Mesenchymal stem cell (in vitro differentiated cells and primary cell): ENCODE measurements at regions not wholly inside any gene's neighbourhood (a gene's known extent, or its start where the extent isn't known, plus 50 kb on each side); places are given as distances from the start of the nearest gene placed in this dataset.

Experiments
- DNase-seq: peaks from one replicate; pipeline ENCODE4 v3.0.0-alpha.2; 2013
- H2AFZ ChIP-seq: one replicate; pipeline ENCODE4 v1.6.1; 2013; ENCODE audit warnings: low read depth, mild to moderate bottlenecking, control low read depth, inconsistent platforms, low read length, moderate library complexity
- H2AK5ac ChIP-seq: 2 replicates; pipeline ENCODE4 v1.6.1; 2013; ENCODE audit warnings: low read length, moderate library complexity, mild to moderate bottlenecking, inconsistent platforms; ENCODE audit not compliant: severe bottlenecking
- H2BK120ac ChIP-seq: one replicate; pipeline ENCODE4 v1.6.1; 2013; ENCODE audit warnings: low read depth, mild to moderate bottlenecking, inconsistent platforms, low read length, moderate library complexity
- H2BK12ac ChIP-seq, 2 experiments: one replicate each; pipeline ENCODE4 v1.6.1; 2013; ENCODE audit warnings: inconsistent platforms in 2 of 2, low read length in 2 of 2, mild to moderate bottlenecking in 2 of 2, moderate library complexity in 2 of 2, control low read depth in 1 of 2
- H2BK15ac ChIP-seq: one replicate; pipeline ENCODE4 v1.6.1; 2013; ENCODE audit warnings: mild to moderate bottlenecking, low read depth, inconsistent platforms; ENCODE audit not compliant: poor library complexity, severe bottlenecking
- H2BK5ac ChIP-seq: 2 replicates; pipeline ENCODE4 v1.6.1; 2013; ENCODE audit warnings: low read depth, mild to moderate bottlenecking, low read length, control low read depth, inconsistent platforms; ENCODE audit not compliant: poor library complexity, severe bottlenecking
- H3K14ac ChIP-seq, 2 experiments: one replicate each; pipeline ENCODE4 v1.6.1; 2013; ENCODE audit warnings: inconsistent platforms in 2 of 2, low read length in 2 of 2, control low read depth in 1 of 2, mild to moderate bottlenecking in 1 of 2, moderate library complexity in 1 of 2
- H3K18ac ChIP-seq, 2 experiments: one replicate each; pipeline ENCODE4 v1.6.1; 2013; ENCODE audit warnings: inconsistent platforms in 2 of 2, low read length in 2 of 2, control low read depth in 1 of 2, low read depth in 1 of 2, mild to moderate bottlenecking in 1 of 2
- H3K23ac ChIP-seq, 2 experiments: one replicate each; pipeline ENCODE4 v1.6.1; 2013; ENCODE audit warnings: inconsistent platforms in 2 of 2, low read length in 2 of 2, mild to moderate bottlenecking in 2 of 2, moderate library complexity in 2 of 2, control low read depth in 1 of 2
- H3K27ac ChIP-seq: 2 replicates; pipeline ENCODE4 v1.5.1; 2013; ENCODE audit warnings: mild to moderate bottlenecking, moderate library complexity, low read length, control low read depth, inconsistent platforms; ENCODE audit not compliant: poor library complexity, severe bottlenecking
- H3K27me3 ChIP-seq, 2 experiments: 2 replicates each; pipeline versions ENCODE4 v1.6.1 to v1.7.0; 2013; ENCODE audit warnings: low read length in 2 of 2, mild to moderate bottlenecking in 2 of 2, moderate library complexity in 2 of 2, control low read depth in 1 of 2, inconsistent platforms in 1 of 2; ENCODE audit not compliant: control insufficient read depth in 1 of 2, insufficient read depth in 1 of 2
- H3K36me3 ChIP-seq, 2 experiments: 2 replicates each; pipeline versions ENCODE4 v1.6.1 to v1.7.0; 2013; ENCODE audit warnings: low read length in 2 of 2, control low read depth in 1 of 2, inconsistent platforms in 1 of 2, low read depth in 1 of 2, mild to moderate bottlenecking in 1 of 2; ENCODE audit not compliant: insufficient read depth in 2 of 2, control insufficient read depth in 1 of 2
- H3K4ac ChIP-seq, 2 experiments: one replicate each; pipeline ENCODE4 v1.6.1; 2013; ENCODE audit warnings: inconsistent platforms in 2 of 2, low read length in 2 of 2, mild to moderate bottlenecking in 2 of 2, moderate library complexity in 2 of 2, control low read depth in 1 of 2, low read depth in 1 of 2
- H3K4me1 ChIP-seq: 2 replicates; pipeline ENCODE4 v1.6.1; 2013; ENCODE audit warnings: low read depth, low read length, control low read depth; ENCODE audit not compliant: control insufficient read depth, insufficient read depth
- H3K4me2 ChIP-seq: 2 replicates; pipeline ENCODE4 v1.6.1; 2013; ENCODE audit warnings: low read length, mild to moderate bottlenecking, inconsistent platforms; ENCODE audit not compliant: poor library complexity, severe bottlenecking
- H3K4me3 ChIP-seq, 2 experiments: 2 replicates each; pipeline versions ENCODE4 v1.5.1 to v1.7.0; 2013; ENCODE audit warnings: low read length in 2 of 2, mild to moderate bottlenecking in 2 of 2, control low read depth in 1 of 2, low read depth in 1 of 2; ENCODE audit not compliant: insufficient read depth in 1 of 2
- H3K79me1 ChIP-seq: replicated peaks from 2 replicates; pipeline ENCODE4 v1.6.1; 2013; ENCODE audit warnings: mild to moderate bottlenecking, control low read depth, low read length, inconsistent platforms; ENCODE audit not compliant: poor library complexity, severe bottlenecking
- H3K9ac ChIP-seq: 2 replicates; pipeline ENCODE4 v1.7.0; 2013; ENCODE audit warnings: mild to moderate bottlenecking, low read length, moderate library complexity
- H3K9me3 ChIP-seq: 2 replicates; pipeline ENCODE4 v1.7.0; 2013; ENCODE audit warnings: mild to moderate bottlenecking, low read length; ENCODE audit not compliant: control insufficient read depth
- H4K8ac ChIP-seq: one replicate; pipeline ENCODE4 v1.6.1; 2013; ENCODE audit warnings: inconsistent platforms, mild to moderate bottlenecking, low read length, moderate library complexity
- H4K91ac ChIP-seq: one replicate; pipeline ENCODE4 v1.6.1; 2013; ENCODE audit warnings: mild to moderate bottlenecking, low read length, inconsistent platforms
- WGBS: methylation state at CpG from one replicate; pipeline ENCODE4 v1.1.7; 2013; ENCODE audit warnings: mixed read lengths; 5-methylcytosine and 5-hydroxymethylcytosine counted together

DNA sequence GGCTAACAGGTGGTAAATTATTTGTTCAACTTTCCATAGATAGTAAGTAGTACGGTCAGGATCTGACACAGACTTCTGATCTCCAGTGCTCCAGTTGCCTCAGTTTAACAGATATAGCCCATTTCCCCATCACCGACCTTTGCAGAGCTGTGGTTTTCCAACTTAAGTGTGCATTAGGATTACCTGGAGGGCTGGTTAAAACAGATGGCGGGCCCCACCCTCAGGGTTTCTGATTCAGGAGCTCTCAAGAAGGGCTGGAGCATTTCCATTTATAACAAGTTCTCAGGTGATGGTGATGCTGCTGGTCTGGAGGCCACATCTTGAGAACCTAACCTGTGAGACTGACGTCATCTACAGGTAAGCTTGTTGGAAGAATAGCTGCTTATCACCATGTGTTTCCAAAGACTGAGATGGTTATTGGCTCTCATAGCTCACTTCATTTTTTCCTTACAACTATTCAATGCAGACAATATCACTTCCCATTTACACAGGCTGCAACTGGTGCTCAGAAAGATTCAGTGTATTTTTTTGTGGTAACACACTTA is 360.1 kb upstream of the CHD6 start:
- no peak overlapping the region for H4K8ac ChIP-seq
- no peak overlapping the region for H3K27ac ChIP-seq
- no peak for DNase-seq
- no peaks in the 10 kb centered on the region for H3K36me3 ChIP-seq
- no peaks in the 10 kb centered on the region for H3K9me3 ChIP-seq
- no peak overlapping the region for H2AK5ac ChIP-seq
- H3K23ac ChIP-seq: no peak overlapping the region
- H3K4me2 ChIP-seq: no peak overlapping the region
- no peak overlapping the region for H4K91ac ChIP-seq
- no peak overlapping the region for H2BK120ac ChIP-seq
- no peak overlapping the region for H3K4ac ChIP-seq
- H3K9ac ChIP-seq: no peak overlapping the region
- H2BK5ac ChIP-seq: no peak overlapping the region
- no peak overlapping the region for H2BK15ac ChIP-seq
- H3K27me3 ChIP-seq: no peaks in the 10 kb centered on the region
- H3K14ac ChIP-seq: no peak overlapping the region
- no peaks in the 10 kb centered on the region for H3K79me1 ChIP-seq
- no peak overlapping the region for H3K4me3 ChIP-seq
- H3K4me1 ChIP-seq: no peaks in the 10 kb centered on the region
- H2BK12ac ChIP-seq: no peak overlapping the region
- no peak overlapping the region for H2AFZ ChIP-seq
- 61% methylated on average over 3 of the region's 4 CpGs for WGBS
- no peak overlapping the region for H3K18ac ChIP-seq

DNA sequence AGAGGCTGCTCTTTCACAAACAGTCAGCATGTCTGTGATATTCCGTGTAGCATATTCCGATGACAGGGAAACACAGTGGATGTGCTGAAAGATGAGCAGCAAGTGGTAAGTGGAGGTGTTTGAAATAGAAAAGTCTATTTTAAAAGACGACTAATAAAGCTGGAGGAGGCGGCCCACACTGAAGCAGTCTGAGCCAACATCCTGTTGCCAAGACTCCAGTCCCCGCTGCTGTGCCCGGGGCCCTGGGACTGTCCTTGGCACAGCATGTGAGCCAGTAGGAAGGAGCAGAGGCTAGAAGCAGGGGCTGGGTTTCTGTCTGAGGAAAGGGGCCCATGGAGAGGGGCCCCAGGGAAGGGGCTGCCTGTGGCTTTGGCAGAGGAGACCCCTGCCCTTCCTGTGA is 351.5 kb upstream of the CHD6 start:
- Histone ChIP-seq H3K79me1 (no peaks in the 10 kb centered on the region), H3K4ac (no peak overlapping the region), H2AK5ac (no peak overlapping the region), H4K8ac (no peak overlapping the region), H2BK12ac (no peak overlapping the region), H2BK15ac (no peak overlapping the region), H3K14ac (no peak overlapping the region), H2BK120ac (no peak overlapping the region), H3K4me2 (no peak overlapping the region), H2AFZ (no peak overlapping the region), H3K4me1 (no peaks in the 10 kb centered on the region), H3K9ac (no peak overlapping the region), H2BK5ac (no peak overlapping the region), H4K91ac (no peak overlapping the region), H3K27ac (no peak overlapping the region), H3K36me3 (no peaks in the 10 kb centered on the region), H3K18ac (no peak overlapping the region), H3K9me3 (no peaks in the 10 kb centered on the region), H3K27me3 (no peaks in the 10 kb centered on the region), H3K23ac (no peak overlapping the region), H3K4me3 (no peak overlapping the region)
- DNase-seq: no peak
- WGBS: 74% methylated on average over 6 of the region's 6 CpGs

DNA sequence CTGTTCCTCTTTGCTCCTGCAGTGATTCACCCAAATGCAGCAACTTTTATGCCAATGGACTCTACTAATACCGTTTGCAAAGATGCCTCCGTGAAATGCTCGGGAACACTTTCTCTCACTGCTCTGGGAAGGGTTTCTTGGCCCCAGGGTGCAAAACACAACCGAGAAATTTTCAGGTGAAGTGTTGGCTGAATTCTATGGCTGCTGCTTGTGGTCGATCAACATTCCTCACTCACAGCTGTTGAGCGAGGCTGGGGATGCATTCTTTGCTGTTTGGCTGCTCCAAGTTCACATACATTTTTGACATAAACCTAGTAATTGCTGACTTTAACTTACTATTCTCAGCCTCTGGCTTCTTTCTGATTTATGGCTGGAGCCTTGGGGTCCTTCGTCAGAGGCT is 342.0 kb upstream of the CHD6 start:
- H4K8ac ChIP-seq: no peak overlapping the region
- no peak overlapping the region for H2BK15ac ChIP-seq
- no peak overlapping the region for H4K91ac ChIP-seq
- no peak overlapping the region for H3K23ac ChIP-seq
- no peak overlapping the region for H3K4ac ChIP-seq
- H3K36me3 ChIP-seq: no peaks in the 10 kb centered on the region
- no peak overlapping the region for H2BK12ac ChIP-seq
- H2AK5ac ChIP-seq: no peak overlapping the region
- H3K9me3 ChIP-seq: no peaks in the 10 kb centered on the region
- no peaks in the 10 kb centered on the region for H3K79me1 ChIP-seq
- H3K4me2 ChIP-seq: no peak overlapping the region
- no peak overlapping the region for H3K27ac ChIP-seq
- peaks cover 0 to 3% of the 10 kb centered on the region in 2 experiments for H3K27me3 ChIP-seq
- no peak overlapping the region for H3K14ac ChIP-seq
- H3K18ac ChIP-seq: no peak overlapping the region
- no peak overlapping the region for H2AFZ ChIP-seq
- no peak overlapping the region for H3K9ac ChIP-seq
- H2BK5ac ChIP-seq: no peak overlapping the region
- 60% methylated on average over 7 of the region's 7 CpGs for WGBS
- no peak for DNase-seq
- no peaks in the 10 kb centered on the region for H3K4me1 ChIP-seq
- no peak overlapping the region for H2BK120ac ChIP-seq
- H3K4me3 ChIP-seq: no peak overlapping the region

DNA sequence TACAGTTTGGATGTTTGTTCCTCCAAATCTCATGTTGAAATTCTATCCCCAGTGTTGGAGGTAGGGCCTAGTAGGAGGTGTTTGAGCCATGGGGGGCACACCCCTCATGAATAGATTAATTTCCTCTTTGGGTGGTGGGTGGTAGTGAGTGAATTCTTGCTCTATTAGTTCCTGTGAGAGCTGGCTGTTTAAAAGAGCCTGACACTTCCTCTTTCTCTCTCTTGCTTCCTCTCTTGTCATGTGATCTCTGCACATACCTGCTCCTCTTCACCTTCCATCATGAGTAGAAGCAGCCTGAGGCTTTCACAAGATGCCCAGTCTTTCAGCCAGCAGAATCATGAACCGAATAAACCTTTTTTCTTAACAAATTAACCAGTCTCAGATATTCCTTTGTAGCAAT is 340.2 kb upstream of the CHD6 start:
- H2BK120ac ChIP-seq: no peak overlapping the region
- no peaks in the 10 kb centered on the region for H3K9me3 ChIP-seq
- no peak overlapping the region for H3K23ac ChIP-seq
- H3K36me3 ChIP-seq: no peaks in the 10 kb centered on the region
- no peak overlapping the region for H3K4ac ChIP-seq
- H3K27me3 ChIP-seq: peaks cover 0 to 3% of the 10 kb centered on the region in 2 experiments
- no peaks in the 10 kb centered on the region for H3K4me1 ChIP-seq
- no peak overlapping the region for H3K14ac ChIP-seq
- DNase-seq: no peak
- H3K18ac ChIP-seq: no peak overlapping the region
- H3K27ac ChIP-seq: no peak overlapping the region
- H2BK15ac ChIP-seq: no peak overlapping the region
- WGBS: 33% methylated on average over 1 of the region's 1 CpG
- no peaks in the 10 kb centered on the region for H3K79me1 ChIP-seq
- H2AK5ac ChIP-seq: no peak overlapping the region
- no peak overlapping the region for H4K91ac ChIP-seq
- no peak overlapping the region for H2AFZ ChIP-seq
- no peak overlapping the region for H2BK5ac ChIP-seq
- H3K9ac ChIP-seq: no peak overlapping the region
- no peak overlapping the region for H2BK12ac ChIP-seq
- H4K8ac ChIP-seq: no peak overlapping the region
- no peak overlapping the region for H3K4me2 ChIP-seq
- no peak overlapping the region for H3K4me3 ChIP-seq
